ENCODE measurements at regions not wholly inside any gene's neighbourhood (a gene's known extent, or its start where the extent isn't known, plus 50 kb on each side); places are given as distances from the start of the nearest gene placed in this dataset.
"Not testable (repeated sequence)": the region's sequence is repeated elsewhere in the genome, so short reads cannot be mapped to it uniquely, and the experiment has no call there.

DNA sequence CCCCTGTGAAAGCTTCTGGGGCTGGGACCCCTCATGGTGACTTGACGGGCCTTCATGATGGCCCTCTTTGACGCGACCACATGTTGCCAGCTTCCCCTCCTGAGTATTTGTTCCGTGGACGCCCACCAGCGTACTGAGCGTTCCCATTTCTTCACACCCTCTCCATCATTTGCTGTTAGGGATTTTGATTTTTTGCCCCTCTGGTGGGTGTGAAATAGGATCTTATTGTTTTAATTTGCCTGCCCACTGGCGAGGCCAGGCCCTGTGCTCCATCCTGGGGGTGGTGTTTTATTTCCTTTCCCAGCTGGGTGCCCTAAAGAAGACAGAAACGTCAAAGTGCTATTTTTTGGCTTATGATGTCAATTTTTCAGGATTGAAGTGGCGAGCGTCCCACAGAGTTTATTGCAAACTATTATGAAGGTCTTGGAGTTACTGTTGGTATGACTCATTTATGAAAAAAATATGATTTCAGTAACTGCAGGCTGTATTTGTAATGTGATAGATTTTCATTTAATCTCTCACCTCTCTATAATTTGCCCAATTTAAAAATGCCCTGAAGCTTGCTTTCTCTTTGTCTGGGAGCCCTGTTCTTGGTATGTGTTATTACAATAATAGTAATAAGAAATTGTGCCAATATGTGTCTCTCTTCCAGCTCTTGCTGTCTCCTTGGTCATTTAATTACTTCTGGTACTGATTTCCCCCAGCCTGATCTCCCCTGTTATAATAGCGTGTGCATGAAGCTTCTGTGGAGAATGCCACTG is 99.6 kb downstream of the SLC25A47 start:
- no peak overlapping the region for H3K27ac ChIP-seq (ENCODE audit: low read depth, low read length, severe bottlenecking)
- H3K4me3 ChIP-seq (ENCODE audit: extremely low read depth, insufficient read depth, low read length, poor library complexity, severe bottlenecking), result no peak overlapping the region
- H3K9me3 ChIP-seq (ENCODE audit: control insufficient read depth, low read length), result no peaks in the 10 kb centered on the region
- peaks cover 37% of the 10 kb centered on the region for H3K4me1 ChIP-seq (ENCODE audit: control insufficient read depth, insufficient read depth, low read length, poor library complexity, severe bottlenecking)
- WGBS, 2 experiments (ENCODE audit: insufficient coverage in 2 of 2), result 88 to 94% methylated on average over 7 of the region's 12 CpGs
- no peaks in the 10 kb centered on the region for H3K36me3 ChIP-seq (ENCODE audit: control insufficient read depth, insufficient read depth, low read length)

DNA sequence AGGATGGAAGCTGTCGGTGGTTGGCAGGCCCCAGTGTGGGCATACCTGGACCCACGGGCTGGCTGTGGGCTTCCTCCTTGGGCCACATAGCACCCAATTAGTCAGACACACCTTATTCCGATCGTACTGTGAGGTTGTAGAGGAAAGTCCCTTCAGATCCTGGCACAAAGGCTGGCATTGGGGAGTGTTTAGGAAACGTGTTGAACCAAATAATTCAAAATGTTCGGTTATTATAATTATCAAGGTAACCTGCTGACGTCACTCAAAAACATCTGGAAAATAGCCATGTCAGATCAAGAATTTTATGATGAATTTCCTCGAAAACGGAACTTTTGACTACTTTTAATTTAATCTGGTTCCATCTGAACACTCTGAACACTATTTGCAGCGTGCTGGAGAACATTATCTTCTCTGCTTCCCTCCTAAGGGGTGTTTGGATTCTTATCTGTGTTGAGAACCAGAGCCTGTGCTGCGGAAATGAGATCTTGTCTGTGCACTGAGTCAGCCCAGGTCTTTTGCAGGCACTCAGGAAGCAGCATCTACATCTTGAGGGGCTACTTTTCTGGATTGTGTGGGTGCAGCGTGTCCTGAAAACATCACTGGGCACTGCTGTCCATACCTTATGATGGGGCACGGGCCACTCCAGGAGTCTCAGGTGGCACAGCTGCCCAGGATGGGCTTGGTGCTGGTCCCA is 100.3 kb downstream of the SLC25A47 start:
- Histone ChIP-seq H3K27ac (ENCODE audit: low read depth, low read length, severe bottlenecking) (no peak overlapping the region), H3K9me3 (ENCODE audit: control insufficient read depth, low read length) (no peaks in the 10 kb centered on the region), H3K4me3 (ENCODE audit: extremely low read depth, insufficient read depth, low read length, poor library complexity, severe bottlenecking) (no peak overlapping the region), H3K4me1 (ENCODE audit: control insufficient read depth, insufficient read depth, low read length, poor library complexity, severe bottlenecking) (peaks cover 35% of the 10 kb centered on the region), H3K36me3 (ENCODE audit: control insufficient read depth, insufficient read depth, low read length) (no peaks in the 10 kb centered on the region)
- WGBS, 2 experiments (ENCODE audit: insufficient coverage in 2 of 2), result 90 to 91% methylated on average over 7 to 12 of the region's 13 CpGs

DNA sequence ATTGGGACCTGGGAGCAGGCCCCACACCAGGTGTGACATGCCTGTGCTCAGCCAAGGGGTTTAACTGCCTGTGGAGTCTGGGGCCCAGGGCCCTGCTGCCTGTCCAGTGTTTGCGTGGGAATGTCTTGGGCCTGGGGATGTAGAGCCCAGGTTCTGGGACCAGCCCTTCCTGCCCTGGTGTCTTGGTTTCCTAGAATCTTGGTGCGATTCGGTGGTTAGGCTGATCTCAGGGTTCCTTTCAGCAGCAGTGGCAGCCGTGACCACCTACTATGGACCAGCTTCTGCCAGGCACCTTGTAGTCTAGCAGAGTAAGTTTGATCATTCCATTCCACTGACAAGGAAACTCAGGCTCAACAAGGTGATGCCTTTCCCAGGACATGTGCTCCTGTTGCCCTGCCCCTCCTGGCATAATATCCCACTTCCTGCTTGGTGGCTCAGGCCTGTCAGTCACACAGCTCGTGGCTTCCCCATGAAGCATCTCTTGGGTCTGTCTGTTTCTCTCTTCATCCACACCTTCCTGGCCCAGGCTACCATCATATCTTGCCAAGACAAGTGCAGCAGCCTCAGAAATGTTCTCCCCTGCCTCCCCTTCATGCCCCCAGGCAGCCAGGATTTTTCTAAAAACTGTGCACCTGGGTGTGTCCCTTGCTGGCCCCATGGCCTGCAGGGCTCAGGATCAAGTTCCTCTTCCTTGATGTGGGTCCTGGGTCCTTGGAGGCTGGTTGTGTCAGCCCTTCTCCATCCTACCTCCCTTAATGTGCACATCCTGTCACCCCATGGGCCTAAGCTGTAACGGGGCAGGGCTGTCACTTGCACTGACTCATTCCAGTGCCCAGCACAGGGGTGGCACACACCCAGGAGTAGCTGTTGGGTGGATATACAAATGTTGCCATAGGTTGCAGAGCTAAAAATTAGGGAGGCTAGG is 101.6 kb downstream of the SLC25A47 start:
- H3K27ac ChIP-seq (ENCODE audit: low read depth, low read length, severe bottlenecking), result no peak overlapping the region
- peaks cover 35% of the 10 kb centered on the region for H3K4me1 ChIP-seq (ENCODE audit: control insufficient read depth, insufficient read depth, low read length, poor library complexity, severe bottlenecking)
- H3K4me3 ChIP-seq (ENCODE audit: extremely low read depth, insufficient read depth, low read length, poor library complexity, severe bottlenecking), result no peak overlapping the region
- WGBS, 2 experiments (ENCODE audit: insufficient coverage in 2 of 2), result 86 to 88% methylated on average over 6 of the region's 6 CpGs
- H3K36me3 ChIP-seq (ENCODE audit: control insufficient read depth, insufficient read depth, low read length), result no peaks in the 10 kb centered on the region
- no peaks in the 10 kb centered on the region for H3K9me3 ChIP-seq (ENCODE audit: control insufficient read depth, low read length)

DNA sequence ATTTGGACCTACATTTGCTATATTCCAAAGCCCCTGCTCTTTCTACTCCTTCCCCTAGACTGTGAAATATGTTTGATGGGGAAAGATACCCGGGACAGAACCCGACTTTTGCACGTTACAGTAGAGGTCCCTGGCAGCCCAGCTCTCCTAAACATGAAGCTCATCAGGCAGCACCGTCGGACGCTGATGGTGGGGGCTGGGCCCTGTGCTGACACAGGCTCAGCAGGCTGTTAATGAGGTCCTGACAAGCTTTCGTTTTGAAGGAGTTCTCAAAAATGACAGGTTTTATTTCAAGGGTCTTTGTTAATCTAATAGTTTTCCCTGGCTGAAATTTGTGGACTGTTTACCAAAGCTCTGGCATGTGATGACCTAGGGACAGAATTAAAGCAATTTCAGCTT is 102.3 kb downstream of the SLC25A47 start:
- 41 to 47% methylated on average over 7 of the region's 7 CpGs for WGBS, 2 experiments (ENCODE audit: insufficient coverage in 2 of 2)
- Histone ChIP-seq H3K27ac (ENCODE audit: low read depth, low read length, severe bottlenecking) (no peak overlapping the region), H3K4me3 (ENCODE audit: extremely low read depth, insufficient read depth, low read length, poor library complexity, severe bottlenecking) (no peak overlapping the region), H3K4me1 (ENCODE audit: control insufficient read depth, insufficient read depth, low read length, poor library complexity, severe bottlenecking) (peaks cover 35% of the 10 kb centered on the region), H3K9me3 (ENCODE audit: control insufficient read depth, low read length) (no peaks in the 10 kb centered on the region), H3K36me3 (ENCODE audit: control insufficient read depth, insufficient read depth, low read length) (no peaks in the 10 kb centered on the region)

DNA sequence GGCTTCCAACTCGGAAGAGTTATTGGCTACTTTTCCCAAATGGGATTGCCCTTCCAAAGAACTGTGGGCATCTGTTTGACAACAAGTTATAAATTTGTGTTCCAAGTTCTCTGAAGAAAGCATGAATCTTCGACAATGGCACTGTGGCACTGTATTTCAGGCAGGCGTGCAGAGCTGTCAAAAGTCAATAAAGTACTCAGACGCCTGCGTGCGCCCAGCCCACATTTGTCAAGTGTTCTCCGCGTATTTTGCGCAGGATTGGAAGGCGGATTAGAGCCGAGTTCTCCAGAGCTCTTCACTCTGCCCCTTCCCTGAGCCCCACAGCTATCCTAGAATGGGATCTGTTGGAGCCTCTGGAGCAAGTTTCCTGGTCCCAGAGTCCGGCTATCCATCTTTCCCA is 103.2 kb downstream of the SLC25A47 start:
- H3K27ac ChIP-seq (ENCODE audit: low read depth, low read length, severe bottlenecking), result no peak overlapping the region
- no peaks in the 10 kb centered on the region for H3K36me3 ChIP-seq (ENCODE audit: control insufficient read depth, insufficient read depth, low read length)
- H3K4me3 ChIP-seq (ENCODE audit: extremely low read depth, insufficient read depth, low read length, poor library complexity, severe bottlenecking), result no peak overlapping the region
- H3K9me3 ChIP-seq (ENCODE audit: control insufficient read depth, low read length), result no peaks in the 10 kb centered on the region
- 91 to 97% methylated on average over 11 to 12 of the region's 12 CpGs for WGBS, 2 experiments (ENCODE audit: insufficient coverage in 2 of 2)
- H3K4me1 ChIP-seq (ENCODE audit: control insufficient read depth, insufficient read depth, low read length, poor library complexity, severe bottlenecking), result peaks cover 35% of the 10 kb centered on the region

DNA sequence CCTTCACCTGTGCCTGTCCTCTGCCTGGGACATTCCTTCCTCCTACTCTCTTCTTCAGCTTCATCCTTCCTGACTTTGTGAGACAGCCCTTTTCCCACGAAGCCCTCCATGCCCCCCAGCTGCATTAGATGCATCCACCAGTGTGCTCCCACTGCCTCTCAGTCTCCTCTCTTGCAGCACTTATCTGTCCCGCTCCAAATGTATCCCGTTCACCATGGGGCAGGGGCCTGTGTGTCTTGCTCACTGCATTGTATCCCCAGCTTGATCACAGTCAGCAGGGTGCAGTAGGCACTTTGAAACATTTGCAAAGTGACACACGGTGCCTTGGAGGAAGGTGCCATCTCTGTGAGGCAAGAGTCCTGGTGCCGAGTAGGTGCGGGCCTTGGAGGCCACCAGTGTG is 104.0 kb downstream of the SLC25A47 start:
- Histone ChIP-seq H3K9me3 (ENCODE audit: control insufficient read depth, low read length) (no peaks in the 10 kb centered on the region), H3K4me1 (ENCODE audit: control insufficient read depth, insufficient read depth, low read length, poor library complexity, severe bottlenecking) (peaks cover 35% of the 10 kb centered on the region), H3K27ac (ENCODE audit: low read depth, low read length, severe bottlenecking) (no peak overlapping the region), H3K36me3 (ENCODE audit: control insufficient read depth, insufficient read depth, low read length) (no peaks in the 10 kb centered on the region), H3K4me3 (ENCODE audit: extremely low read depth, insufficient read depth, low read length, poor library complexity, severe bottlenecking) (no peak overlapping the region)
- 86 to 95% methylated on average over 6 of the region's 6 CpGs for WGBS, 2 experiments (ENCODE audit: insufficient coverage in 2 of 2)

DNA sequence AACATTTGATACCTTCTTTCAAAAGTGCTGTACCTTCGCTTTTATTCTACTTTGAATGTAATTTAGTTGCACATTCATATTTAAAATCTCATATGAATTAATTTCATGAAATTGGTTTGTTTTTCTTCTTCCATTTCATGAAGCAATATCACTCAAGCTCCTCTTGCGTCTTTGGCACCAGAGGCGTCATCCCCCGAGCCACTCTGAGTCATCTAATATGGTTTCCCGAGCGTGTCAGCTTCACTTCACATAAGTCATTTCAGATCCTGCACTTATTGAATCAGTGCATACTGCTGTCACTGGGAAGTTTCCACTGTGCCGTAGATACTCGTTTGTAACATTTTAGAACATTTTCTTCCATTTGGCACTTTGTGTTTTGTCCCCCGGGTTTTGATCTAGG is 105.6 kb downstream of the SLC25A47 start:
- 97% methylated on average over 8 of the region's 9 CpGs for WGBS, 2 experiments (ENCODE audit: insufficient coverage in 2 of 2)
- Histone ChIP-seq H3K9me3 (ENCODE audit: control insufficient read depth, low read length) (no peaks in the 10 kb centered on the region), H3K27ac (ENCODE audit: low read depth, low read length, severe bottlenecking) (no peak overlapping the region), H3K36me3 (ENCODE audit: control insufficient read depth, insufficient read depth, low read length) (no peaks in the 10 kb centered on the region), H3K4me1 (ENCODE audit: control insufficient read depth, insufficient read depth, low read length, poor library complexity, severe bottlenecking) (peaks cover 23% of the 10 kb centered on the region), H3K4me3 (ENCODE audit: extremely low read depth, insufficient read depth, low read length, poor library complexity, severe bottlenecking) (no peak overlapping the region)

DNA sequence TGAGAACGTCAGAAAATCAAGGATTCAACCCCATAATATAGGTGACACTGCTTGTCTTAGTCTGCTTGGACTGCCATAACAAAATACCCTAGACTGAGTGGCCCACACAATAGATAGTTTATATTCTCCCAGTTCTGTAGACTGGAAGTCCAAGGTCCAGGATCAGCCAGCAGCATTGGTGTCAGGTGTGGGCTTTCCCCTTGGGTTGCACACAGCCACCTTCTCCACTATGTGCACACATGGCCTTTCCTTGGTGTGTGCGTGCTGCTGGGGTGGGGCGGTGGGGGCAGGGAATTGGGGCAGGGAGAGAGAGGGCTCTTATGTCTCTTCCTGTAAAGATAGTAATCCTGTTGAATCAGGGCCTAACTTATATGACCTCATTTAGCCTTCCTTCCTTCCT is 106.4 kb downstream of the SLC25A47 start:
- Histone ChIP-seq H3K4me1 (ENCODE audit: control insufficient read depth, insufficient read depth, low read length, poor library complexity, severe bottlenecking) (peaks cover 15% of the 10 kb centered on the region), H3K4me3 (ENCODE audit: extremely low read depth, insufficient read depth, low read length, poor library complexity, severe bottlenecking) (no peak overlapping the region), H3K27ac (ENCODE audit: low read depth, low read length, severe bottlenecking) (no peak overlapping the region), H3K36me3 (ENCODE audit: control insufficient read depth, insufficient read depth, low read length) (no peaks in the 10 kb centered on the region), H3K9me3 (ENCODE audit: control insufficient read depth, low read length) (no peaks in the 10 kb centered on the region)
- WGBS, 2 experiments (ENCODE audit: insufficient coverage in 2 of 2), result 75% methylated on average over 1 of the region's 3 CpGs; no CpG with 5 or more reads in 1 of the 2 experiments

DNA sequence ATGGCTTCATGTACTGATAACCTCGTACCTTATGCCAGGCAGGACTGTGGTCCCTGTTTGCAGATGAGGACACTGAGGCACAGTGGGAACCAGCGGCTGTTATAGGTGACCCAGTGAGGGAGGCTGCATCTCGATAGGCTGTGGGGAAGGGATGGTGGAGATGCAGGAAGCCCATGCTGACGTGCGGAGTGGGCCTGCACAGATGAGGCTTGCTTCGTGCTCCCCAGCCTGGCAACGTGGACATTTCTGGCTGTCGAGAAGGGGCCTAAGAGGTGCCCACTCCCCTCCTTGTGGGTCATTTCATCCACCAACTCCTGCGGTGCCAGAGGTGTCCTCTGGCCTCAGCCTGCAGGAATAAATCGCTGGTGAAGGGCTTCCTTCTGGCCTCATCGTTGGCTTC is 107.4 kb downstream of the SLC25A47 start:
- H3K4me1 ChIP-seq (ENCODE audit: control insufficient read depth, insufficient read depth, low read length, poor library complexity, severe bottlenecking), result peaks cover 5% of the 10 kb centered on the region
- H3K4me3 ChIP-seq (ENCODE audit: extremely low read depth, insufficient read depth, low read length, poor library complexity, severe bottlenecking), result no peak overlapping the region
- WGBS, 2 experiments (ENCODE audit: insufficient coverage in 2 of 2), result 93 to 98% methylated on average over 9 to 10 of the region's 11 CpGs
- H3K36me3 ChIP-seq (ENCODE audit: control insufficient read depth, insufficient read depth, low read length), result no peaks in the 10 kb centered on the region
- H3K9me3 ChIP-seq (ENCODE audit: control insufficient read depth, low read length), result no peaks in the 10 kb centered on the region
- no peak overlapping the region for H3K27ac ChIP-seq (ENCODE audit: low read depth, low read length, severe bottlenecking)

DNA sequence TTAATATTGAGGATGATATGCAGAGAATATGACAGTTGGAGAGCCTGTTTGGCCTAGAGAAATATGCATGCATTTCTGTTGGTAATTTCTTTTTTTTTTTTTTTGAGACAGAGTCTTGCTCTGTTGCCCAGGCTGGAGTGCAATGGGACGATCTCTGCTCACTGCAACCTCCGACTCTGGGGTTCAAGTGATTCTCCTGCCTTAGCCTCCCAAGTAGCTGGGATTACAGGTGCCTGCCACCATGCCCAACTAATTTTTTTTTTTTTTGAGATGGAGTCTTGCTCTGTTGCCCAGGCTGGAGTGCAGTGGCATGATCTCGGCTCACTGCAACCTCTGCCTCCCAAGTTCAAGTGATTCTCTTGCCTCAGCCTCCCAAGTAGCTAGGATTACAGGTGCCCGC is 108.3 kb downstream of the SLC25A47 start:
- H3K4me3 ChIP-seq (ENCODE audit: extremely low read depth, insufficient read depth, low read length, poor library complexity, severe bottlenecking); H3K9me3 ChIP-seq (ENCODE audit: control insufficient read depth, low read length); H3K4me1 ChIP-seq (ENCODE audit: control insufficient read depth, insufficient read depth, low read length, poor library complexity, severe bottlenecking); H3K36me3 ChIP-seq (ENCODE audit: control insufficient read depth, insufficient read depth, low read length); H3K27ac ChIP-seq (ENCODE audit: low read depth, low read length, severe bottlenecking): not testable (repeated sequence)
- WGBS, 2 experiments (ENCODE audit: insufficient coverage in 2 of 2), result 100% methylated on average over 2 to 3 of the region's 4 CpGs

Data from mesodermal cell (in vitro differentiated cells).